HepG2 (cell line): ENCODE measurements at regions not wholly inside any gene's neighbourhood (a gene's known extent, or its start where the extent isn't known, plus 50 kb on each side); places are given as distances from the start of the nearest gene placed in this dataset.

Experiments used
- ATAC-seq: fragments of 200-7000 bp; cut with Tn5 transposase; 3 replicates; pipeline ENCODE4 v1.9.1; 2020; ENCODE audit warnings: mild to moderate bottlenecking, moderate library complexity
- BruUV-seq: library from RNA; stranded (reverse); fragments of 400-500 nt; replicated peaks from 2 replicates; lab custom pipeline; 2021; lab: Mats Ljungman, UMichigan
- CTCF ChIA-PET: fragments of 300-600 bp; formaldehyde crosslinking; extraction: SDS; loops from one replicate; lab custom pipeline; 2021; ENCODE audit warnings: low total read pairs, inconsistent platforms, low intra/inter-chr PET ratio; lab: Yijun Ruan, JAX
- POLR2A ChIA-PET: fragments of 350-600 bp; sonication (Branson Sonifier 250); formaldehyde crosslinking; loops from one replicate; lab custom pipeline; 2020; ENCODE audit warnings: antibody characterized with exemption, inconsistent platforms; lab: Yijun Ruan, JAX
- DNase-seq: peaks from one replicate; pipeline ENCODE4 v3.0.0-alpha.2; 2015; ENCODE audit warnings: low spot score
- FAIRE-seq: peaks from 3 replicates; lab custom pipeline; 2011; peaks lifted over from hg19 to GRCh38; lab: Jason Lieb, UNC
- H2AFZ ChIP-seq: one replicate; pipeline ENCODE4 v1.6.1; 2011; ENCODE audit warnings: low read length, inconsistent platforms
- H3K27ac ChIP-seq: fragments of 300-600 bp; 3 replicates; pipeline ENCODE4 v1.8.0; 2011; ENCODE audit warnings: mixed run types, mild to moderate bottlenecking, mixed read lengths, low read length, inconsistent platforms; ENCODE audit not compliant: insufficient read depth; ENCODE audit errors: extremely low read length
- H3K27me3 ChIP-seq, 2 experiments: fragments of 200-600 bp in 1 of 2; 2 replicates in 1 of 2; 3 replicates in 1 of 2; pipeline versions ENCODE4 v1.6.0 to v1.8.0; 2011; ENCODE audit warnings: low read length in 2 of 2, mild to moderate bottlenecking in 2 of 2, moderate library complexity in 2 of 2, inconsistent platforms in 1 of 2; ENCODE audit not compliant: insufficient read depth in 2 of 2, control insufficient read depth in 1 of 2
- H3K36me3 ChIP-seq, 2 experiments: fragments of 200-600 bp in 1 of 2; replicated peaks in 1 of 2; 2 replicates in 1 of 2; 3 replicates in 1 of 2; pipeline versions ENCODE4 v1.5.1 to v1.8.0; 2011; ENCODE audit warnings: low read length in 2 of 2, inconsistent platforms in 1 of 2; ENCODE audit not compliant: insufficient read depth in 2 of 2, control insufficient read depth in 1 of 2
- H3K4me1 ChIP-seq: 2 replicates; pipeline ENCODE4 v1.5.1; 2012; ENCODE audit warnings: low read length, inconsistent platforms; ENCODE audit not compliant: insufficient read depth
- H3K4me2 ChIP-seq: 2 replicates; pipeline ENCODE4 v1.6.0; 2011; ENCODE audit warnings: low read depth, low read length, inconsistent platforms
- H3K4me3 ChIP-seq, 3 experiments: fragments of 200-600 bp in 1 of 3; sonication (generic), shearing (Covaris generic) in 1 of 3; replicated peaks in 1 of 3; 2 replicates each; pipeline ENCODE4 v1.5.1; 2011 to 2016; ENCODE audit warnings: low read length in 3 of 3, inconsistent platforms in 2 of 3, low read depth in 2 of 3, mild to moderate bottlenecking in 2 of 3, control low read depth in 1 of 3, mixed read lengths in 1 of 3; ENCODE audit not compliant: insufficient read depth in 1 of 3
- H3K79me2 ChIP-seq: one replicate; pipeline ENCODE4 v1.6.1; 2011; ENCODE audit warnings: low read length, inconsistent platforms; ENCODE audit not compliant: insufficient read depth
- H3K9ac ChIP-seq: 2 replicates; pipeline ENCODE4 v1.6.0; 2011; ENCODE audit warnings: mild to moderate bottlenecking, low read depth, low read length, inconsistent platforms; ENCODE audit not compliant: insufficient read depth
- H3K9me3 ChIP-seq: 2 replicates; pipeline ENCODE4 v1.5.1; 2012; ENCODE audit warnings: mild to moderate bottlenecking, low read length
- H4K20me1 ChIP-seq: 2 replicates; pipeline ENCODE4 v1.6.0; 2011; ENCODE audit warnings: inconsistent platforms, mild to moderate bottlenecking, low read length, moderate library complexity; ENCODE audit not compliant: insufficient read depth
- CBX1 ChIP-seq: IDR thresholded peaks from one replicate; pipeline ENCODE4 v1.6.1; 2016; ENCODE audit warnings: antibody characterized with exemption, low read depth
- CENPBD1 ChIP-seq: sonication (generic); formaldehyde crosslinking; IDR thresholded peaks from 2 replicates; pipeline ENCODE4 v1.8.0; 2022; ENCODE audit warnings: missing genetic modification reagents, low read depth, mild to moderate bottlenecking, borderline replicate concordance
- HDAC6 ChIP-seq: fragments of 200-600 bp; sonication (generic); IDR thresholded peaks from 2 replicates; pipeline ENCODE4 v1.7.0; 2017; ENCODE audit warnings: mild to moderate bottlenecking, antibody characterized with exemption, low read length, low read depth
- IKZF4 ChIP-seq: sonication (generic); formaldehyde crosslinking; IDR thresholded peaks from 2 replicates; pipeline ENCODE4 v1.5.1; 2020; ENCODE audit warnings: borderline replicate concordance, mild to moderate bottlenecking, low read depth, missing genetic modification reagents; ENCODE audit errors: not compliant biosample characterization
- MLLT10 ChIP-seq: sonication (generic); formaldehyde crosslinking; IDR thresholded peaks from 2 replicates; pipeline ENCODE4 v1.4.0; 2020; ENCODE audit warnings: missing genetic modification reagents
- MTF1 ChIP-seq: sonication (generic); formaldehyde crosslinking; IDR thresholded peaks from 2 replicates; pipeline ENCODE4 v1.5.0; 2020; ENCODE audit warnings: missing genetic modification reagents
- TBX2 ChIP-seq: sonication (generic); formaldehyde crosslinking; IDR thresholded peaks from 2 replicates; pipeline ENCODE4 v1.5.0; 2020; ENCODE audit warnings: missing genetic modification reagents, mild to moderate bottlenecking, borderline replicate concordance
- TEAD3 ChIP-seq: optimal IDR thresholded peaks from 2 replicates; pipeline ENCODE3; 2016; ENCODE audit warnings: borderline replicate concordance
- THAP11 ChIP-seq: IDR thresholded peaks from 2 replicates; pipeline ENCODE4 v1.6.1; 2016; ENCODE audit warnings: missing biosample characterization, missing genetic modification reagents
- TMF1 ChIP-seq: sonication (generic); formaldehyde crosslinking; IDR thresholded peaks from 2 replicates; pipeline ENCODE4 v1.8.1; 2022; ENCODE audit warnings: low read depth, missing genetic modification reagents
- WGBS: methylation state at CpG from one replicate; pipeline ENCODE4 v1.1.6; 2017; ENCODE audit warnings: low lambda C conversion rate; 5-methylcytosine and 5-hydroxymethylcytosine counted together
- in situ Hi-C: cut with HindIII; loops from 2 replicates; pipeline ENCODE4 v1.10.0; 2017; ENCODE audit warnings: low pct_unique_long_range_greater_than_20kb; ENCODE audit not compliant: extremely low pct_ligation_motif_present
- intact Hi-C: fragments of 100-400 bp; cut with micrococcal nuclease; formaldehyde crosslinking; loops from one replicate; pipeline ENCODE4 v1.10.0; 2022; ENCODE audit not compliant: unreplicated experiment

GRCh38 chr2:240357641-240358012 is 77.8 kb upstream of the GPC1 start (continued):
- TF ChIP-seq IKZF4 (CRISPR knock-in tag) (no peak), MLLT10 (CRISPR knock-in tag) (no peak), TMF1 (no peak)

GRCh38 chr2:240358080-240358479 is 77.4 kb upstream of the GPC1 start:
- H4K20me1 ChIP-seq = no peaks in the 10 kb centered on the region
- H3K9ac ChIP-seq = no peak overlapping the region
- no TSS peak for BruUV-seq
- CTCF ChIA-PET = no interaction called here
- no peak overlapping the region for H3K4me2 ChIP-seq
- H3K4me3 ChIP-seq = no peak overlapping the region
- 1% methylated on average over 7 of the region's 7 CpGs for WGBS
- no peaks in the 10 kb centered on the region for H3K36me3 ChIP-seq
- TF ChIP-seq HDAC6 (no peak), CBX1 (no peak), THAP11 (no peak), TEAD3 (CRISPR knock-in tag) (no peak), TBX2 (CRISPR knock-in tag) (no peak), CENPBD1 (CRISPR knock-in tag) (no peak), MTF1 (CRISPR knock-in tag) (no peak)
- in situ Hi-C loops = no loop called here
- intact Hi-C loops = no loop called here
- no peak overlapping the region for H3K27ac ChIP-seq
- DNase-seq (no peak), ATAC-seq (no peak), FAIRE-seq (no peak)
- peaks cover 4% of the 10 kb centered on the region; the same call in 1 of the 2 replicates for H3K9me3 ChIP-seq
- no peak overlapping the region for H2AFZ ChIP-seq
- no peaks in the 10 kb centered on the region for H3K79me2 ChIP-seq
- POLR2A ChIA-PET = no interaction called here
- H3K27me3 ChIP-seq = peaks cover 22 to 92% of the 10 kb centered on the region in 2 experiments
- H3K4me1 ChIP-seq = no peaks in the 10 kb centered on the region
